Erythroblast (primary cell): ENCODE measurements at regions not wholly inside any gene's neighbourhood (a gene's known extent, or its start where the extent isn't known, plus 50 kb on each side); places are given as distances from the start of the nearest gene placed in this dataset.
"Not testable (repeated sequence)": the region's sequence is repeated elsewhere in the genome, so short reads cannot be mapped to it uniquely, and the experiment has no call there.

Experiments
- GATA1 ChIP-seq: IDR thresholded peaks from 2 replicates; pipeline ENCODE4 v1.6.1; 2011; ENCODE audit warnings: low read depth, mild to moderate bottlenecking, control low read depth, low read length, moderate library complexity
- POLR2A ChIP-seq: IDR thresholded peaks from 2 replicates; pipeline ENCODE4 v1.6.1; 2011; ENCODE audit warnings: mild to moderate bottlenecking, low read length

DNA sequence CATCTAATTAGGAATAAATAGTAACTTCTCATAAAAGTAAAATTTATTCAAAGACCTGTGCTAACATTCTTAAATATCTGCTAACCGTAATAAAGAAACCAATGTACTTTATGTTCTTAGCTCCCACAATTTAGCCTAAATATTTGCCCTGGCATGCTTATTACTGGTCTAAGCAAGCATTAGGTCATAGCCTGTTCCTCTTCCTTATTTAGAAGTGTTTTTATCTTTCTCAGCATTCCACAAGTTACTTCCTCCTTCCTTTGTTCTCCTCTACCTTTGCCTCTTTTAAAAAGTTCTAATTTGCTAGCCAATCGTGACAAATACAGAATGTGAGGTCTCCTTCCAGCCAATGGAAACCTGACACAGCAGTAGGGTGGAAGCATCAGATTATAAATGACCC lies 173.3 kb downstream of the TEX13C start:
- TF ChIP-seq POLR2A, GATA1: not testable (repeated sequence)
